Gastrocnemius medialis (tissue), 4 donors: ENCODE measurements at regions not wholly inside any gene's neighbourhood (a gene's known extent, or its start where the extent isn't known, plus 50 kb on each side); places are given as distances from the start of the nearest gene placed in this dataset.

Experiments used
- ATAC-seq, 2 donors: fragments of 150-250 bp; one replicate each; pipeline ENCODE4 v1.9.1; 2016
- DNase-seq, 2 donors: peaks; one replicate each; pipeline ENCODE4 v3.0.0-alpha.2; 2019
- H3K27ac ChIP-seq, 4 donors: fragments of 200-600 bp; sonication (generic); 1 replicate in 1 of 4; 2 replicates in 3 of 4; pipeline ENCODE4 v1.5.1; 2016 to 2018; ENCODE audit warnings: mild to moderate bottlenecking in 2 of 4, moderate library complexity in 1 of 4
- H3K27me3 ChIP-seq, 3 donors: fragments of 200-600 bp; sonication (generic) in 2 of 3; 1 replicate in 1 of 3; 2 replicates in 2 of 3; pipeline versions ENCODE4 v1.5.1 to v1.6.0; 2016 to 2019; ENCODE audit warnings: mild to moderate bottlenecking in 1 of 3, moderate library complexity in 1 of 3
- H3K36me3 ChIP-seq, 2 donors: fragments of 200-600 bp; sonication (generic) in 1 of 2; one replicate each; pipeline ENCODE4 v1.5.1; 2017 to 2018
- H3K4me1 ChIP-seq, 2 donors: fragments of 200-600 bp; sonication (generic) in 1 of 2; one replicate each; pipeline ENCODE4 v1.5.1; 2016 to 2017; ENCODE audit warnings: mild to moderate bottlenecking in 2 of 2
- H3K4me3 ChIP-seq, 4 donors: fragments of 200-600 bp; sonication (generic) in 3 of 4; 1 replicate in 1 of 4; 2 replicates in 3 of 4; pipeline ENCODE4 v1.5.1; 2016 to 2019; ENCODE audit warnings: mild to moderate bottlenecking in 2 of 4
- H3K9me3 ChIP-seq, 3 donors: fragments of 200-600 bp; sonication (generic) in 2 of 3; 1 replicate in 1 of 3; 2 replicates in 2 of 3; pipeline ENCODE4 v1.5.1; 2016 to 2019
- POLR2A ChIP-seq, 2 donors: fragments of 450-650 bp; IDR thresholded peaks; one replicate each; pipeline ENCODE4 v1.6.1; 2017; ENCODE audit warnings: antibody characterized with exemption in 2 of 2, mild to moderate bottlenecking in 2 of 2, moderate library complexity in 2 of 2
- in situ Hi-C, 4 donors: fragments of 200-750 bp; cut with MboI; loops; one replicate each; pipeline versions ENCODE4 v1.15.0 to v1.8.0; 2017; ENCODE audit warnings: low sequenced_read_pairs in 4 of 4
- intact Hi-C: fragments of 100-400 bp; cut with DNase I; formaldehyde crosslinking; loops from one replicate; pipeline ENCODE4 v1.15.1; 2023; ENCODE audit warnings: low total_unique reads
- TF ChIP-seq, protein P1 (sequence below), 5 experiments: fragments of 450-650 bp in 3 of 5; fragments of 200-600 bp in 2 of 5; sonication (generic) in 2 of 5; IDR thresholded peaks in 4 of 5; conservative IDR thresholded peaks in 1 of 5; 1 replicate in 4 of 5; 2 replicates in 1 of 5; pipeline ENCODE4 v1.5.1; 2016 to 2019; ENCODE audit warnings: antibody characterized with exemption in 5 of 5, mild to moderate bottlenecking in 3 of 5, moderate library complexity in 3 of 5

DNA sequence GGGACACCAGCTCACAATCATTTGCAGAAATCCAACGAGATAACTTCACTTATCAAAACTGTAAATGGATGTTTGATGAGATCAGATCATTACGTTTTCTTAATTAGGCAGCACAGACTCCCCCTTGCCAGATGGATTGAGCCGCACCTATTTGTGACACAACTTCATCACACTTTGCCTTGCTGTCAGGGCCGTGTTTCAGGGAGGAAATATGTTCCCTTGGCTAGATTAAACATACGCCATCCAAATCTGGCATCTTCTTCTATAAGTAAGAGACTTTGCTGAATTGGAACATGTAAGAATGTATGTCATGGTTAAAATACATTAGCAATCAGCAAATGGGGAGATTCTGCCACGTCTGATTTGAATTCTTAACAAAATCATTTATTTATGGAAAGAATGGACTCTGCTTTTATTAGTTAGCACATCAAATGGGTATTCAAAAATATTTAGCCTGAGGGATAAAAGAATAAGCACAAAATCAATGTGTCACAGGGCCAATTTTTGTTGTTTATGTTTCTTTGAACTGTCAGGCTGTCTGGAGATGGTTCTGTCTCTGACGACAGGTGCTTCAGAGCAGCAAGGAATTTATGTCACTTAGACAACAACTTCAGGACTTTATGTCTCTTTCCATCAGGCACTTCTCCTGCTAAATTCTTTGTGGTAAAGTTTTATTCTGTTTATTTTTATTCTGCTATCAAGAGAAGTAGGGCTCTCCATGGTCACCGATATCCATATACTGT lies 326.1 kb upstream of the NCAM1 start:
- no peak for TF ChIP-seq POLR2A (IDR thresholded peaks at IDR 0.05)
- TF ChIP-seq, protein P1, sequence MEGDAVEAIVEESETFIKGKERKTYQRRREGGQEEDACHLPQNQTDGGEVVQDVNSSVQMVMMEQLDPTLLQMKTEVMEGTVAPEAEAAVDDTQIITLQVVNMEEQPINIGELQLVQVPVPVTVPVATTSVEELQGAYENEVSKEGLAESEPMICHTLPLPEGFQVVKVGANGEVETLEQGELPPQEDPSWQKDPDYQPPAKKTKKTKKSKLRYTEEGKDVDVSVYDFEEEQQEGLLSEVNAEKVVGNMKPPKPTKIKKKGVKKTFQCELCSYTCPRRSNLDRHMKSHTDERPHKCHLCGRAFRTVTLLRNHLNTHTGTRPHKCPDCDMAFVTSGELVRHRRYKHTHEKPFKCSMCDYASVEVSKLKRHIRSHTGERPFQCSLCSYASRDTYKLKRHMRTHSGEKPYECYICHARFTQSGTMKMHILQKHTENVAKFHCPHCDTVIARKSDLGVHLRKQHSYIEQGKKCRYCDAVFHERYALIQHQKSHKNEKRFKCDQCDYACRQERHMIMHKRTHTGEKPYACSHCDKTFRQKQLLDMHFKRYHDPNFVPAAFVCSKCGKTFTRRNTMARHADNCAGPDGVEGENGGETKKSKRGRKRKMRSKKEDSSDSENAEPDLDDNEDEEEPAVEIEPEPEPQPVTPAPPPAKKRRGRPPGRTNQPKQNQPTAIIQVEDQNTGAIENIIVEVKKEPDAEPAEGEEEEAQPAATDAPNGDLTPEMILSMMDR (IDR thresholded peaks at IDR 0.05 in 4 of 5, conservative IDR thresholded peaks at IDR 0.05 in 1 of 5): no peak
- in situ Hi-C loops: no loop called here
- H3K27me3 ChIP-seq: peaks cover 0 to 8% (median 5%) of the 10 kb centered on the region in 3 donors
- H3K9me3 ChIP-seq: peaks cover 0 to 12% (median 2%) of the 10 kb centered on the region in 3 donors
- H3K27ac ChIP-seq: no peak overlapping the region
- H3K4me3 ChIP-seq: no peak overlapping the region
- H3K4me1 ChIP-seq: peaks cover 0 to 20% of the 10 kb centered on the region in 2 donors
- ATAC-seq (peak in 1 of 2 donors; percentile 25), DNase-seq (no peak)
- H3K36me3 ChIP-seq: no peaks in the 10 kb centered on the region
- intact Hi-C loops: no loop called here

DNA sequence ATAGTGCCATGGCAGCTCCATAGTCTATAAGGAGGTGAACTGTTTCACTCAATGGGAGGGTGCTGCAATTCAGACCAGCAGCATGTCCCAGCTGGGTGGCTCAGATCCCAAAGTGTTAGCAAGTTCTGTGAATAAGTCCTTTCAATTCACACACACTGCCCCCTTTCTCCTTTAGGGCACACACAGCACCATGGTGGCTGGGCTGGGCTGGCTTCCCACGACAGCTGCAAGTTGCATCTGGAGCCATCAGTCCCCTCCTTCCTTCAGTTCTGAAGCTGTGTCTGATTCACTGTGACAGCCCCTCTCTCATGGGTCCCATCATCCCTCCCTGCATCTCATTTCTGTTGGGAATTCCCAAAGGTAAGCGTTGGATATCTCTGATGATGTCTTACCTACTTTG lies 324.1 kb upstream of the NCAM1 start:
- no peak overlapping the region for H3K27ac ChIP-seq
- no peak for ATAC-seq
- peaks cover 0 to 20% of the 10 kb centered on the region in 2 donors for H3K4me1 ChIP-seq
- H3K36me3 ChIP-seq: no peaks in the 10 kb centered on the region
- H3K27me3 ChIP-seq: peaks cover 0 to 8% (median 5%) of the 10 kb centered on the region in 3 donors
- TF ChIP-seq, protein P1 (IDR thresholded peaks at IDR 0.05 in 4 of 5, conservative IDR thresholded peaks at IDR 0.05 in 1 of 5): no peak
- no peak for TF ChIP-seq POLR2A (IDR thresholded peaks at IDR 0.05)
- H3K9me3 ChIP-seq: peaks cover 0 to 12% (median 2%) of the 10 kb centered on the region in 3 donors
- H3K4me3 ChIP-seq: no peak overlapping the region
- in situ Hi-C loops (no loop called here), intact Hi-C loops (no loop called here)
- DNase-seq: no peak

DNA sequence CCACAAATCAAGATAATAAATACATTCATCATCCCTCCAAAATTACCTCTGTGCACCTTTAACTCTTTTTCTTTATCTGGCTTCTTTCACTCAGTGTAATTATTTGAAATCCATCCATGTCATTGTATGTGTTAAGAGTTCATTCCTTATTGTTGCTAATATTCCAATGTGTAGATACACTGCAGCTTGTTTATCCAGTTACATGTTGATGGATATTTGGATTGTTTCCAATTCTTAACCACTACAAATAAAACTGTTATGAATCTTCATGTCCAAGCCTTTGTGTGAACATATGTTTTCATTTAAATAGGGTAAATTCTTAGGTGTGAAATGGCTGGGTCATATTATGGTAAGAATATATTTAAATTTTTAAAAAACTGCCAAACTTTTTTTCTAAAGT lies 323.3 kb upstream of the NCAM1 start:
- DNase-seq (no peak), ATAC-seq (no peak)
- H3K36me3 ChIP-seq: no peaks in the 10 kb centered on the region
- no peak overlapping the region for H3K4me3 ChIP-seq
- in situ Hi-C loops (no loop called here), intact Hi-C loops (no loop called here)
- no peak for TF ChIP-seq POLR2A (IDR thresholded peaks at IDR 0.05)
- TF ChIP-seq, protein P1 (IDR thresholded peaks at IDR 0.05 in 4 of 5, conservative IDR thresholded peaks at IDR 0.05 in 1 of 5): no peak
- H3K27me3 ChIP-seq: peaks cover 0 to 8% (median 5%) of the 10 kb centered on the region in 3 donors
- H3K9me3 ChIP-seq: peaks cover 0 to 12% (median 2%) of the 10 kb centered on the region in 3 donors
- H3K4me1 ChIP-seq: peaks cover 0 to 20% of the 10 kb centered on the region in 2 donors
- H3K27ac ChIP-seq: no peak overlapping the region

DNA sequence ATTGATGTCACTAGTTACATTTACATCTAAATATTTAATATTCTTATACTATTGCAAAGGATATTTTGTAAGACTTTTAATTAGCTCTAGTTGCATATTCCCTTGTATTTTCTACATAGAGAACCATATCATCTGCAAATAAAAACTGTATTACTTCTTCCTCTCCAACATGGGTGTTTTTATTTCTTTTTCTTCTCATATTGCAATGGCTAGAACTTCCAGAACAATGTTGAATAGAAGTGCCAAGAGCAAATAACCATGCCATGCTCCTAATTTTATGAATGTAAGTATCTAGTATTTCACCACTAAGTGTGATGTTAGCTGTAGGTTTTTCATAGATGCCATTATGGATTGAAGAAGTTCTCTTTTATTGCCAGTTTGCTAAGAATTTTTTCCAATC lies 321.8 kb upstream of the NCAM1 start:
- H3K27me3 ChIP-seq: peaks cover 0 to 8% (median 5%) of the 10 kb centered on the region in 3 donors
- no peak for ATAC-seq
- H3K4me1 ChIP-seq: peaks cover 0 to 19% of the 10 kb centered on the region in 2 donors
- no peaks in the 10 kb centered on the region for H3K36me3 ChIP-seq
- intact Hi-C loops: no loop called here
- DNase-seq: no peak
- H3K4me3 ChIP-seq: no peak overlapping the region
- TF ChIP-seq, protein P1 (IDR thresholded peaks at IDR 0.05 in 4 of 5, conservative IDR thresholded peaks at IDR 0.05 in 1 of 5): no peak
- TF ChIP-seq POLR2A (IDR thresholded peaks at IDR 0.05): no peak
- in situ Hi-C loops: no loop called here
- H3K27ac ChIP-seq: no peak overlapping the region
- H3K9me3 ChIP-seq: peaks cover 0 to 12% (median 2%) of the 10 kb centered on the region in 3 donors
